ENCODE measurements at regions not wholly inside any gene's neighbourhood (a gene's known extent, or its start where the extent isn't known, plus 50 kb on each side); places are given as distances from the start of the nearest gene placed in this dataset.

- Mint-ChIP-seq H3K27me3 (ENCODE audit: insufficient read depth) (peaks cover 2% of the 10 kb centered on the region; the same call in 1 of the 2 replicates), H3K4me1 (ENCODE audit: low read depth) (no peaks in the 10 kb centered on the region), H3K9me3 (peaks cover 43% of the 10 kb centered on the region), H3K4me3 (no peak overlapping the region), H3K27ac (no peak overlapping the region), H3K36me3 (ENCODE audit: low read depth) (no peaks in the 10 kb centered on the region; the same call in 1 of the 2 replicates)
- no peak for TF ChIP-seq CTCF (IDR thresholded peaks at IDR 0.05)
- DNase-seq, result no peak
Observed at GRCh38 chr10:20954519-20954918, 57.4 kb upstream of the NEBL start.

- no peaks in the 10 kb centered on the region for H3K4me1 Mint-ChIP-seq (ENCODE audit: low read depth)
- H3K36me3 Mint-ChIP-seq (ENCODE audit: low read depth), result no peaks in the 10 kb centered on the region; the same call in 1 of the 2 replicates
- no peak for TF ChIP-seq CTCF (IDR thresholded peaks at IDR 0.05)
- H3K27ac Mint-ChIP-seq, result no peak overlapping the region
- H3K4me3 Mint-ChIP-seq, result no peak overlapping the region
- H3K27me3 Mint-ChIP-seq (ENCODE audit: insufficient read depth), result peaks cover 2% of the 10 kb centered on the region; the same call in 1 of the 2 replicates
- DNase-seq, result no peak
- peaks cover 43% of the 10 kb centered on the region for H3K9me3 Mint-ChIP-seq
Observed at GRCh38 chr10:20953120-20953519, 56.0 kb upstream of the NEBL start.

GRCh38 chr10:20949967-20950366, 52.9 kb upstream of the NEBL start:
- DNase-seq, result no peak
- no peak overlapping the region for H3K4me3 Mint-ChIP-seq
- H3K9me3 Mint-ChIP-seq, result peaks cover 27% of the 10 kb centered on the region
- H3K27ac Mint-ChIP-seq, result no peak overlapping the region
- H3K4me1 Mint-ChIP-seq (ENCODE audit: low read depth), result no peaks in the 10 kb centered on the region
- TF ChIP-seq CTCF (IDR thresholded peaks at IDR 0.05), result no peak
- peaks cover 2% of the 10 kb centered on the region; the same call in 1 of the 2 replicates for H3K27me3 Mint-ChIP-seq (ENCODE audit: insufficient read depth)
- no peaks in the 10 kb centered on the region; the same call in 1 of the 2 replicates for H3K36me3 Mint-ChIP-seq (ENCODE audit: low read depth)

GRCh38 chr10:20948686-20949327, 51.7 kb upstream of the NEBL start:
- no peak overlapping the region for H3K4me3 Mint-ChIP-seq
- H3K27me3 Mint-ChIP-seq (ENCODE audit: insufficient read depth), result peaks cover 2% of the 10 kb centered on the region; the same call in 1 of the 2 replicates
- no peaks in the 10 kb centered on the region for H3K36me3 Mint-ChIP-seq (ENCODE audit: low read depth)
- DNase-seq, result no peak
- H3K27ac Mint-ChIP-seq, result no peak overlapping the region
- TF ChIP-seq CTCF (IDR thresholded peaks at IDR 0.05), result no peak
- H3K9me3 Mint-ChIP-seq, result peaks cover 26% of the 10 kb centered on the region
- H3K4me1 Mint-ChIP-seq (ENCODE audit: low read depth), result no peaks in the 10 kb centered on the region

All from HFFc6 (cell line).